Kidney (tissue), 13 donors: ENCODE measurements at regions not wholly inside any gene's neighbourhood (a gene's known extent, or its start where the extent isn't known, plus 50 kb on each side); places are given as distances from the start of the nearest gene placed in this dataset.

Experiments used
- DNase-seq, 5 donors: peaks; one replicate each; pipeline ENCODE4 v3.0.0-alpha.2; 2013 to 2020
- FAIRE-seq: peaks from 2 replicates; lab custom pipeline; 2012; peaks lifted over from hg19 to GRCh38; lab: Jason Lieb, UNC
- H3K27ac ChIP-seq, 2 donors: one replicate each; pipeline ENCODE4 v1.7.0; 2013; ENCODE audit warnings: low read depth in 2 of 2, low read length in 2 of 2, inconsistent platforms in 1 of 2
- H3K27me3 ChIP-seq: one replicate; pipeline ENCODE4 v1.7.1; 2013; ENCODE audit warnings: low read length, inconsistent platforms; ENCODE audit not compliant: control insufficient read depth, insufficient read depth
- H3K36me3 ChIP-seq, 3 donors: one replicate each; pipeline versions ENCODE4 v1.7.0 to v1.7.1; 2013; ENCODE audit warnings: low read length in 3 of 3, control low read depth in 1 of 3, inconsistent platforms in 1 of 3; ENCODE audit not compliant: insufficient read depth in 3 of 3, control insufficient read depth in 2 of 3
- H3K4me1 ChIP-seq, 3 donors: one replicate each; pipeline versions ENCODE4 v1.7.0 to v1.7.1; 2013; ENCODE audit warnings: low read length in 3 of 3, inconsistent platforms in 1 of 3, low read depth in 1 of 3; ENCODE audit not compliant: control insufficient read depth in 2 of 3, insufficient read depth in 2 of 3
- H3K4me3 ChIP-seq, 3 donors: one replicate each; pipeline versions ENCODE4 v1.7.0 to v1.8.1; 2013; ENCODE audit warnings: low read length in 3 of 3, control low read depth in 1 of 3, inconsistent platforms in 1 of 3
- H3K9ac ChIP-seq, 3 donors: one replicate each; pipeline versions ENCODE4 v1.7.0 to v1.7.1; 2013; ENCODE audit warnings: low read length in 3 of 3, control low read depth in 1 of 3, inconsistent platforms in 1 of 3
- H3K9me3 ChIP-seq, 3 donors: one replicate each; pipeline versions ENCODE4 v1.7.0 to v1.7.1; 2013; ENCODE audit warnings: low read length in 3 of 3, control low read depth in 1 of 3, inconsistent platforms in 1 of 3; ENCODE audit not compliant: control insufficient read depth in 2 of 3, insufficient read depth in 1 of 3
- CTCF ChIP-seq: IDR thresholded peaks from 3 replicates; pipeline ENCODE4 v1.5.1; 2012; ENCODE audit warnings: mild to moderate bottlenecking, moderate library complexity, borderline replicate concordance; ENCODE audit not compliant: insufficient read depth; ENCODE audit errors: extremely low read depth
- intact Hi-C: fragments of 100-400 bp; cut with DNase I; formaldehyde crosslinking; loops from one replicate; pipeline ENCODE4 v1.11.1; 2022
- donor health status: control.
- donor health status: control.
- donor health status: control.
- donor health status: control.
- donor health status: control.
- donor health status: DM: yes; HTN: yes; CAD: no.
- donor health status: Normal renal cell carcinoma (clear cell type).

GRCh38 chr16:85475691-85476300, 137.3 kb upstream of the GSE1 start:
- Histone ChIP-seq H3K9me3 (no peaks in the 10 kb centered on the region), H3K4me3 (no peak overlapping the region), H3K27ac (no peak overlapping the region), H3K36me3 (no peaks in the 10 kb centered on the region), H3K9ac (no peak overlapping the region), H3K4me1 (peaks cover 0 to 10% (median 0%) of the 10 kb centered on the region in 3 donors), H3K27me3 (no peaks in the 10 kb centered on the region)
- TF ChIP-seq CTCF = no peak
- no peak for DNase-seq
- intact Hi-C loops = no loop called here
- FAIRE-seq = no peak

GRCh38 chr16:85476389-85476788, 136.7 kb upstream of the GSE1 start:
- Histone ChIP-seq H3K4me3 (no peak overlapping the region), H3K27ac (no peak overlapping the region), H3K27me3 (no peaks in the 10 kb centered on the region), H3K9me3 (no peaks in the 10 kb centered on the region), H3K36me3 (no peaks in the 10 kb centered on the region), H3K9ac (no peak overlapping the region), H3K4me1 (peaks cover 0 to 10% (median 0%) of the 10 kb centered on the region in 3 donors)
- intact Hi-C loops = no loop called here
- DNase-seq (no peak), FAIRE-seq (no peak)
- TF ChIP-seq CTCF = no peak

GRCh38 chr16:85477801-85478363, 135.2 kb upstream of the GSE1 start:
- intact Hi-C loops = no loop called here
- no peaks in the 10 kb centered on the region for H3K36me3 ChIP-seq
- DNase-seq = no peak
- no peaks in the 10 kb centered on the region for H3K27me3 ChIP-seq
- H3K9ac ChIP-seq = no peak overlapping the region
- H3K27ac ChIP-seq = no peak overlapping the region
- no peak for FAIRE-seq
- TF ChIP-seq CTCF = no peak
- no peaks in the 10 kb centered on the region for H3K9me3 ChIP-seq
- H3K4me3 ChIP-seq = no peak overlapping the region
- H3K4me1 ChIP-seq = peaks cover 0 to 4% (median 0%) of the 10 kb centered on the region in 3 donors
